Hepatocyte (in vitro differentiated cells): ENCODE measurements at regions not wholly inside any gene's neighbourhood (a gene's known extent, or its start where the extent isn't known, plus 50 kb on each side); places are given as distances from the start of the nearest gene placed in this dataset.

Source experiments
- CTCF ChIP-seq: fragments of 200-600 bp; sonication (generic); IDR thresholded peaks from 2 replicates; pipeline ENCODE4 v1.5.1; 2016; ENCODE audit warnings: antibody characterized with exemption, mild to moderate bottlenecking; ENCODE audit not compliant: poor library complexity
- EZH2 ChIP-seq: fragments of 200-600 bp; sonication (generic); IDR thresholded peaks from 2 replicates; pipeline ENCODE4 v1.6.1; 2016; ENCODE audit warnings: antibody characterized with exemption, mild to moderate bottlenecking, borderline replicate concordance
- EZH2phosphoT487 ChIP-seq: fragments of 200-600 bp; sonication (generic); IDR thresholded peaks from one replicate; pipeline ENCODE4 v1.6.1; 2018; ENCODE audit warnings: antibody characterized with exemption, mild to moderate bottlenecking, low read depth, moderate library complexity; ENCODE audit not compliant: unreplicated experiment, severe bottlenecking

GRCh38 chr11:39965701-39966100 lies 1493.8 kb downstream of the LRRC4C start:
- TF ChIP-seq EZH2phosphoT487, result no peak
- no peak for TF ChIP-seq EZH2
- TF ChIP-seq CTCF, result no peak
